Muscle of back (tissue), 3 donors: ENCODE measurements at regions not wholly inside any gene's neighbourhood (a gene's known extent, or its start where the extent isn't known, plus 50 kb on each side); places are given as distances from the start of the nearest gene placed in this dataset.
A peak's percentile ranks its signal among the peaks of the same experiment; 100 is the strongest.

Experiments used
- DNase-seq, 3 donors: peaks; one replicate each; pipeline versions ENCODE4 v3.0.0 to v3.0.0-alpha.2; 2013

- no peak for DNase-seq
These were observed 211.7 kb upstream of the PRICKLE1 start for GRCh38 chr12:42801271-42801670.

- no peak for DNase-seq
These were observed 210.4 kb upstream of the PRICKLE1 start for GRCh38 chr12:42799966-42800365.

GRCh38 chr12:42798811-42799438 is 209.4 kb upstream of the PRICKLE1 start:
- DNase-seq = peak in 1 of 3 donors; percentile 24

- no peak for DNase-seq
These were observed 205.3 kb upstream of the PRICKLE1 start for GRCh38 chr12:42794806-42795205.

GRCh38 chr12:42793166-42793565 is 203.6 kb upstream of the PRICKLE1 start:
- no peak for DNase-seq

- no peak for DNase-seq
These were observed 202.7 kb upstream of the PRICKLE1 start for GRCh38 chr12:42792265-42792664.

GRCh38 chr12:42791399-42791798 is 201.9 kb upstream of the PRICKLE1 start:
- DNase-seq = no peak

GRCh38 chr12:42790761-42791151 is 201.2 kb upstream of the PRICKLE1 start:
- peak in 1 of 3 donors; percentile 47 for DNase-seq

- DNase-seq = no peak
These were observed 200.5 kb upstream of the PRICKLE1 start for GRCh38 chr12:42789808-42790760.

GRCh38 chr12:42786400-42787148 is 197.0 kb upstream of the PRICKLE1 start:
- no peak for DNase-seq

- DNase-seq = no peak
These were observed 196.4 kb upstream of the PRICKLE1 start for GRCh38 chr12:42785944-42786343.

- no peak for DNase-seq
These were observed 191.1 kb upstream of the PRICKLE1 start for GRCh38 chr12:42780671-42781070.

GRCh38 chr12:42779186-42779859 is 189.8 kb upstream of the PRICKLE1 start:
- peak in 1 of 3 donors; percentile 27 for DNase-seq

- no peak for DNase-seq
These were observed 186.8 kb upstream of the PRICKLE1 start for GRCh38 chr12:42776396-42776795.

GRCh38 chr12:42774238-42774637 is 184.7 kb upstream of the PRICKLE1 start:
- no peak for DNase-seq

GRCh38 chr12:42770261-42770660 is 180.7 kb upstream of the PRICKLE1 start:
- no peak for DNase-seq

- no peak for DNase-seq
These were observed 179.9 kb upstream of the PRICKLE1 start for GRCh38 chr12:42769455-42769854.

- no peak for DNase-seq
These were observed 178.5 kb upstream of the PRICKLE1 start for GRCh38 chr12:42767998-42768397.

- DNase-seq = no peak
These were observed 177.9 kb upstream of the PRICKLE1 start for GRCh38 chr12:42767326-42767954.

- DNase-seq = no peak
These were observed 177.2 kb upstream of the PRICKLE1 start for GRCh38 chr12:42766754-42767153.

- no peak for DNase-seq
These were observed 176.5 kb upstream of the PRICKLE1 start for GRCh38 chr12:42766026-42766425.
